Lower lobe of right lung (tissue), 2 donors: ENCODE measurements at regions not wholly inside any gene's neighbourhood (a gene's known extent, or its start where the extent isn't known, plus 50 kb on each side); places are given as distances from the start of the nearest gene placed in this dataset.
"Not testable (repeated sequence)": the region's sequence is repeated elsewhere in the genome, so short reads cannot be mapped to it uniquely, and the experiment has no call there.

Experiments
- ATAC-seq, 2 donors: fragments of 200-7000 bp; cut with Tn5 transposase; one replicate each; pipeline ENCODE4 v1.9.1; 2020 to 2022; ENCODE audit warnings: mild to moderate bottlenecking in 2 of 2, moderate library complexity in 2 of 2
- DNase-seq: peaks from one replicate; pipeline ENCODE4 v3.0.0-alpha.2; 2020
- H3K27ac ChIP-seq: fragments of 200-600 bp; one replicate; pipeline ENCODE4 v1.8.0; 2022
- H3K27me3 ChIP-seq: fragments of 200-600 bp; one replicate; pipeline ENCODE4 v1.8.0; 2022; ENCODE audit warnings: low read depth
- H3K36me3 ChIP-seq: fragments of 200-600 bp; one replicate; pipeline ENCODE4 v1.8.0; 2022; ENCODE audit warnings: mild to moderate bottlenecking
- H3K4me1 ChIP-seq: fragments of 200-600 bp; one replicate; pipeline ENCODE4 v1.8.0; 2022
- H3K4me3 ChIP-seq: fragments of 200-600 bp; one replicate; pipeline ENCODE4 v1.8.0; 2022; ENCODE audit warnings: mild to moderate bottlenecking
- H3K9me3 ChIP-seq: fragments of 200-600 bp; one replicate; pipeline ENCODE4 v1.8.0; 2022
- CTCF ChIP-seq: fragments of 200-600 bp; IDR thresholded peaks from one replicate; pipeline ENCODE4 v1.8.0; 2022; ENCODE audit warnings: antibody characterized with exemption, mild to moderate bottlenecking
- intact Hi-C: fragments of 100-400 bp; cut with DNase I; formaldehyde crosslinking; loops from one replicate; pipeline ENCODE4 v1.11.0; 2022
- donor health status: DM: no; HTN: yes; CAD: no; lungs with severe emphysema.

GRCh38 chr6:15157479-15157878 lies 88.4 kb upstream of the JARID2 start:
- Histone ChIP-seq H3K27ac (no peak overlapping the region), H3K9me3 (no peaks in the 10 kb centered on the region), H3K4me1 (no peaks in the 10 kb centered on the region), H3K27me3 (no peaks in the 10 kb centered on the region), H3K4me3 (no peak overlapping the region), H3K36me3 (no peaks in the 10 kb centered on the region)
- no peak for TF ChIP-seq CTCF
- ATAC-seq, result no peak
- intact Hi-C loops, result no loop called here
- no peak for DNase-seq

GRCh38 chr6:15158821-15159619 lies 86.8 kb upstream of the JARID2 start:
- Histone ChIP-seq H3K9me3 (no peaks in the 10 kb centered on the region), H3K4me1 (no peaks in the 10 kb centered on the region), H3K27ac (no peak overlapping the region), H3K36me3 (no peaks in the 10 kb centered on the region), H3K4me3 (no peak overlapping the region), H3K27me3 (no peaks in the 10 kb centered on the region)
- ATAC-seq (no peak), DNase-seq (no peak)
- TF ChIP-seq CTCF, result no peak
- intact Hi-C loops, result no loop called here

- ATAC-seq, result no peak
- Histone ChIP-seq H3K4me1 (no peaks in the 10 kb centered on the region), H3K9me3 (no peaks in the 10 kb centered on the region), H3K27me3 (no peaks in the 10 kb centered on the region), H3K4me3 (no peak overlapping the region), H3K36me3 (no peaks in the 10 kb centered on the region), H3K27ac (no peak overlapping the region)
- no peak for TF ChIP-seq CTCF
- DNase-seq, result no peak
- intact Hi-C loops, result no loop called here
Measured at GRCh38 chr6:15160812-15161211, 85.1 kb upstream of the JARID2 start.

- H3K27ac ChIP-seq, H3K36me3 ChIP-seq, intact Hi-C loops, H3K9me3 ChIP-seq, H3K27me3 ChIP-seq, H3K4me3 ChIP-seq, DNase-seq, H3K4me1 ChIP-seq, ATAC-seq: not testable (repeated sequence)
Measured at GRCh38 chr6:15164855-15165254, 81.0 kb upstream of the JARID2 start.

- intact Hi-C loops, result no loop called here
- no peak for TF ChIP-seq CTCF
- no peaks in the 10 kb centered on the region for H3K4me1 ChIP-seq
Measured at GRCh38 chr6:15166121-15166520, 79.7 kb upstream of the JARID2 start.

GRCh38 chr6:15170126-15170525 lies 75.7 kb upstream of the JARID2 start:
- no peaks in the 10 kb centered on the region for H3K9me3 ChIP-seq
- no peak overlapping the region for H3K27ac ChIP-seq
- no peak overlapping the region for H3K4me3 ChIP-seq
- no peaks in the 10 kb centered on the region for H3K36me3 ChIP-seq
- intact Hi-C loops, result no loop called here
- no peaks in the 10 kb centered on the region for H3K4me1 ChIP-seq
- DNase-seq (no peak), ATAC-seq (no peak)
- TF ChIP-seq CTCF, result no peak
- no peaks in the 10 kb centered on the region for H3K27me3 ChIP-seq

More at GRCh38 chr6:15166121-15166520, 79.7 kb upstream of the JARID2 start:
- Histone ChIP-seq H3K27ac (no peak overlapping the region), H3K9me3 (no peaks in the 10 kb centered on the region), H3K36me3 (no peaks in the 10 kb centered on the region), H3K4me3 (no peak overlapping the region), H3K27me3 (no peaks in the 10 kb centered on the region)
- no peak for ATAC-seq
- DNase-seq, result no peak
